GM12874 (cell line): ENCODE measurements at regions not wholly inside any gene's neighbourhood (a gene's known extent, or its start where the extent isn't known, plus 50 kb on each side); places are given as distances from the start of the nearest gene placed in this dataset.

Source experiments
- TF ChIP-seq, protein P1 (sequence below): IDR thresholded peaks from 2 replicates; pipeline ENCODE4 v1.5.1; 2011; ENCODE audit warnings: low read depth, mild to moderate bottlenecking, control low read depth, low read length, moderate library complexity; ENCODE audit not compliant: insufficient read depth

DNA sequence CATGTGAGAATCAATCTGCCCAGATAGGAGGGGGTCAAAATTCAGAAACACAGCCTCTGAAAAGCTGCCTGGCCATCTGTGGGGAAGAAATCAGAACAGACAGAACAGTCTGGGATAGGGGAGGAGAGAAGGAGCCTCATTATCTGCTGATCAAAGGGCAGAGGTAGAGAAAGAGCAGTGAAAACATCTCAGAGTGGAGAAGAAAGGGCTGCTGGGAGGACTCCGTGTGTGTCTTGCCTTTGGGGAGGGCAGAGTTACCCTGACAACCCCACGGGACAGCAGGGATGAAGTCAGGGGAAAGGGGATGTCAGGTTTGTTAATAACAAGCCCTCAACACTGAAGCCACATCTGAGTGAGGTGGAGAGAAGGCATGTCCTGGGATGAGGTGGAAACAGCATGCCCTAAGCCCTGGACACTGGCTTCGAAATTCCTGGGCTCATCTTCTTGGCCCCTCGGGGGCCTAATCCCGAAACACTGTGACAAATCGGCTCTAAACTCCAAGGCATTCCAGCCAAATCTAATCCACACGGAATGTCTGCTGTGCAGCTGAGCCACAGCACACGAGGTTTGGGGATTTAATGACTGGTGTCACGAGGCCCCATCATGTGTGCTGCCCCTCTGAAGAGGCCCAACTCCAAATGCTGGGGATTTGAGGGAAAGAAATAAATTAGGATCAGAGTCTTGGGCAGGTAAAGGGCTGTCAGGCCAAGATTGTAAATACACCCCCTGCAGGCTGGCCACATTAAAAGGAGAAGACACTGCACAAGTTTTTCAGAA lies 82.8 kb upstream of the FGFR2 start:
- TF ChIP-seq, protein P1, sequence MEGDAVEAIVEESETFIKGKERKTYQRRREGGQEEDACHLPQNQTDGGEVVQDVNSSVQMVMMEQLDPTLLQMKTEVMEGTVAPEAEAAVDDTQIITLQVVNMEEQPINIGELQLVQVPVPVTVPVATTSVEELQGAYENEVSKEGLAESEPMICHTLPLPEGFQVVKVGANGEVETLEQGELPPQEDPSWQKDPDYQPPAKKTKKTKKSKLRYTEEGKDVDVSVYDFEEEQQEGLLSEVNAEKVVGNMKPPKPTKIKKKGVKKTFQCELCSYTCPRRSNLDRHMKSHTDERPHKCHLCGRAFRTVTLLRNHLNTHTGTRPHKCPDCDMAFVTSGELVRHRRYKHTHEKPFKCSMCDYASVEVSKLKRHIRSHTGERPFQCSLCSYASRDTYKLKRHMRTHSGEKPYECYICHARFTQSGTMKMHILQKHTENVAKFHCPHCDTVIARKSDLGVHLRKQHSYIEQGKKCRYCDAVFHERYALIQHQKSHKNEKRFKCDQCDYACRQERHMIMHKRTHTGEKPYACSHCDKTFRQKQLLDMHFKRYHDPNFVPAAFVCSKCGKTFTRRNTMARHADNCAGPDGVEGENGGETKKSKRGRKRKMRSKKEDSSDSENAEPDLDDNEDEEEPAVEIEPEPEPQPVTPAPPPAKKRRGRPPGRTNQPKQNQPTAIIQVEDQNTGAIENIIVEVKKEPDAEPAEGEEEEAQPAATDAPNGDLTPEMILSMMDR = no peak

DNA sequence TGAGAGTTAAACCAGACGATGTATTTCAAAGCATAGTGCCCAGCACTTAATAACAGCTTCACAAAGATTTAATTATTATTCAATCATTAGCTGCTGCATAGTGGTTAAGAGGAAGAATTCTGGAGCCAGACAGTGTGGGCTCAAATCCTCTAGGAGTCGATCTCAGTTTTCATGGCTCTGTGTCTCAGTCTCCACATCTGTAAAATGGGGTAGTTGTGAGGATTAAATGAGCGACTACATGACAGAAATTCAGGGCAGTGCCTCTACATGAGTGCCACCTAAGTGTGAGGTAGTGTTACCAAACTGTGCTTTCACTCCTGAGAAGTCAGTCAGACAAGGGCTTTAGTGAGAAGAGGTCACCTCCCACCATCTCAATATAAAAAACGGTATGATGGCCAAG lies 81.7 kb upstream of the FGFR2 start:
- TF ChIP-seq, protein P1 = no peak

DNA sequence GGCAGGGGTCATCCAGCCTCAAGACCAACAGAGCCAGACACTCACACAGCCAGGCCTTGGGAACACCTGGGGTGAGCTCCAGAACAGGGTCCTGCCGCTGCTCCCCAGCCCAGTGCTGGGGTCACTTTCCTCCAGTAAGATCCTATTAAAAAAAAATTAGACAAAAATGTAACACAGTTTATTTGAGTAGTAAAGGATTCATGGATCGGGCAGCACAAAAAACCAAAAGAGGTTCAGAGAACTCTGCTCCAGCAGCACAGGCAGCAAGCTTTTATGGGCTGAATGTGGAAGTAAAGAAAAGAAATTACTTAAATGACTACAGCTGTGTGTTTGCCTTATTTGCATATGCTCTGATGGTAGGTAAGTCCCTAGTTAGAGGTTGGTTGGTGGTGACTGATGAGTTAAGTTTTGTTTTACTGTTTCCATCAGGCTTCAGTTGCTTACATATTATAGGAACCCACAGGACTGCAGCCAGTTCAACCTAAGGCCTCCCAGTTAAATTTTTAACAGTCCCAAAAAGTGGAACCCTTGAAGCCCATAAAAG lies 80.5 kb upstream of the FGFR2 start:
- TF ChIP-seq, protein P1 = no peak

DNA sequence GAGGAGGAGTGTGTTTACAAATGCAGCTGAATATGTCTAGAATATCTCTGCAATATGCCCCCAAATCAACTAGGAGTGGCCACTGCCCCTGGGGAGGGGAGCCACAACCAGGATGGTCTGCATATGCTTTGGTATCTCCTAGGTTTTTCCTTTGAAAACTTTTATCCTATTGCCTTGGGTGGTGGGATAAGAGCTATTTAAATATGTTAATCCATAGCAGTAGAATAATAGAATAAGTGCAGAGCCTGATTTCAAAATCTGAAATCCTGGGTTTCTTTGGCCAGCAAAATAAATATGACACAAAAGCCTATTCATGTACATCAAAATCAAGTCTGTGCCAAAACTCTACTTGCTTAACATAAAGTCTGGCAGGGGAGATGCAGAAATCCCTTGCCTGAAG lies 79.6 kb upstream of the FGFR2 start:
- TF ChIP-seq, protein P1 = no peak

DNA sequence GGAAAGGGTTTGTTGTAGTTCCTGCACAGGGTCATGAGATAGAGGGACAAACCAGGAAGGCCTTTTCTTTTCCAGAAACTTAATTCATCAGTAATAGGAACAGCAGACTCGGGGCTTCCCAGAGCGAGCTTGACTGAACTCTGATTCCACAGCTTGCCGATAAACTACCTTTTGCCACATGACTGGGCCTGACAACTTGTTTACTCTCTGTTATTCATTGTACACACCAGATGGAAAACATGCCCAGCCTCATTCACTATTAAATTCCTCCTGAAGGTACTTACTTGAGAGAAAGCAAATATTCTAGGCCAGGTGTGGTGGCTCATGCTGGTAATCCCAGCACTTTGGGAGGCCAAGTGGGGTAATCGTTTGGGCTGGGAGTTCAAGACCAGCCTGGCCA lies 77.1 kb upstream of the FGFR2 start:
- TF ChIP-seq, protein P1 = no peak

DNA sequence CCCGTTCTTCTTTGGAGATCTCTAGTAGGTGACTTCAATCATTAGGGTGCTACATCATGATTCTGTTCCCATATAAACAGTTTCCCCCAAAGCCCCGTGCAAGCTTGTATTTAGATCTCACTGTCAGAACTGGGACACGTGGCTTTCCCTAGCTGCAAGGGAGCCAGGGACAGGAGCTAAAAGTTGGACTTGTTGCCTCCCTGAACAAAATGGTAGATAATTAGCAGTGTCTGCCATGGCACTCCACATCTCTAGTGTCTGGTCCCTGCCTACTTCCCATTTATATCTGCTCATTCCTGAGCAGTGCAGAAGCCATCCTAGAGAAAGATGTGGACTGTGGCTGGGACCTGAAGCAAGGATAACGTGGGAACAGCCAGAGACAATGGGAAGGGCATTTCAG lies 76.6 kb upstream of the FGFR2 start:
- TF ChIP-seq, protein P1 = no peak

DNA sequence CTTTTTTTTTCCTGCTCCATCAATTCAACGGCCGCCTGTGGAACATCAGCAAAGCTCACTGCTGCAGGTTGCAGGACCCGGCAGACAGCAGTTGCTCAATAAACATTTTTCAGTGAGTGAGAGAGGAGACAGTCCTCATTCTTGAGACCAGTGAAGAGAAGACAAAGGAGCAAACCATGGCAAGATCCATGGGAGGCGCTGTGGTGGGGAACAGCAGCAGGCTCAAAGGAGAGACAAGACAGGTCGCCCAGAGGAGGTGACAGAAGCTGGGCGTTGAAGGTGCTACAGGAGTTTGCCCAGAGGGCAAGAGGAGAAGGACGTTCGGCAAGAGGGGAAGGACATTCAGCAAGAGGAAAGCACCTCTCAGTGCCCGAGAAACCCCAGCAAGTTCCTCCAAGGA lies 74.5 kb upstream of the FGFR2 start:
- TF ChIP-seq, protein P1 = no peak
